ENCODE measurements at regions not wholly inside any gene's neighbourhood (a gene's known extent, or its start where the extent isn't known, plus 50 kb on each side); places are given as distances from the start of the nearest gene placed in this dataset.

- DNase-seq (ENCODE audit: low spot score) (no peak), ATAC-seq (no peak)
- Histone ChIP-seq H3F3A (replicated peaks; ENCODE audit: low read depth) (no peaks in the 10 kb centered on the region), H3K4me2 (no peak overlapping the region), H3K36me3 (ENCODE audit: insufficient read depth) (no peaks in the 10 kb centered on the region), H3K9me2 (ENCODE audit: insufficient read depth) (peaks cover 9% of the 10 kb centered on the region; the same call in 1 of the 2 replicates), H4K20me1 (replicated peaks; ENCODE audit: insufficient read depth) (no peaks in the 10 kb centered on the region), H3K4me1 (ENCODE audit: insufficient read depth) (0 out of 2 replicates have a peak, but pooled peaks cover 6% of the 10 kb centered on the region), H3K79me2 (replicated peaks; ENCODE audit: insufficient read depth) (no peaks in the 10 kb centered on the region), H3K27ac (ENCODE audit: low read depth) (no peak overlapping the region), H3K27me3 (ENCODE audit: insufficient read depth) (no peaks in the 10 kb centered on the region), H2AFZ (no peak overlapping the region), H3K4me3 (no peak overlapping the region)
- no peaks in the 10 kb centered on the region; the same call in 1 of the 3 replicates for H3K36me3 Mint-ChIP-seq (ENCODE audit: low read depth)
- no peak overlapping the region for H3K4me3 Mint-ChIP-seq
- H3K9me3 Mint-ChIP-seq: no peaks in the 10 kb centered on the region; the same call in 2 of the 3 replicates
- no peak overlapping the region for H3K27ac Mint-ChIP-seq
- TF ChIP-seq EZH2phosphoT487 (IDR thresholded peaks at IDR 0.05; ENCODE audit: unreplicated experiment): no peak
- TF ChIP-seq ZNF114 (CRISPR knock-in tag; IDR thresholded peaks at IDR 0.05): no peak
- TF ChIP-seq ZNF331 (CRISPR knock-in tag; IDR thresholded peaks at IDR 0.05; ENCODE audit: low read depth): no peak
- no peak for TF ChIP-seq STAT1 (IDR thresholded peaks at IDR 0.05; ENCODE audit: unreplicated experiment)
- no peak for TF ChIP-seq EZH2 (IDR thresholded peaks at IDR 0.05; ENCODE audit: low read depth, unreplicated experiment)
- no peak for TF ChIP-seq REST (IDR thresholded peaks at IDR 0.05; ENCODE audit: unreplicated experiment)
- TF ChIP-seq ETS1 (IDR thresholded peaks at IDR 0.05): no peak
- TF ChIP-seq JUNB (IDR thresholded peaks at IDR 0.05; ENCODE audit: unreplicated experiment): no peak
- no peak for TF ChIP-seq NANOG (IDR thresholded peaks at IDR 0.05; ENCODE audit: borderline replicate concordance)
- no peak for TF ChIP-seq ZNF462 (CRISPR knock-in tag; IDR thresholded peaks at IDR 0.05)
- TF ChIP-seq CTCF (conservative IDR thresholded peaks at IDR 0.05; ENCODE audit: low read depth in 2 of 2): no peak
- no peak for TF ChIP-seq POLR2AphosphoS5 (IDR thresholded peaks at IDR 0.05; ENCODE audit: low read depth)
- no peak for TF ChIP-seq CREB1 (CRISPR knock-in tag; IDR thresholded peaks at IDR 0.05; ENCODE audit: low read depth)
- H3K27me3 Mint-ChIP-seq (ENCODE audit: insufficient read depth, low read depth, poor library complexity): peaks cover 9% of the 10 kb centered on the region
- peaks cover 25% of the 10 kb centered on the region for H3K4me1 Mint-ChIP-seq
Measured at GRCh38 chr14:65943150-65943549, 530.6 kb downstream of the FUT8 start.
